Adrenal gland (tissue), 5 donors: ENCODE measurements at regions not wholly inside any gene's neighbourhood (a gene's known extent, or its start where the extent isn't known, plus 50 kb on each side); places are given as distances from the start of the nearest gene placed in this dataset.

ENCODE experiments used
- POLR2A ChIP-seq, 2 donors: fragments of 450-650 bp; IDR thresholded peaks; one replicate each; pipeline ENCODE4 v1.6.1; 2017; ENCODE audit warnings: antibody characterized with exemption in 2 of 2, mild to moderate bottlenecking in 2 of 2, moderate library complexity in 1 of 2
- TF ChIP-seq, protein P1 (sequence below), 6 experiments: fragments of 450-650 bp in 4 of 6; fragments of 200-600 bp in 2 of 6; sonication (generic) in 1 of 6; IDR thresholded peaks; 1 replicate in 5 of 6; 2 replicates in 1 of 6; pipeline versions ENCODE4 v1.5.1 to v1.8.0; 2016 to 2021; ENCODE audit warnings: antibody characterized with exemption in 6 of 6, mild to moderate bottlenecking in 2 of 6, moderate library complexity in 1 of 6
- donor health status: DM: no; HTN: no; CAD: no.

DNA sequence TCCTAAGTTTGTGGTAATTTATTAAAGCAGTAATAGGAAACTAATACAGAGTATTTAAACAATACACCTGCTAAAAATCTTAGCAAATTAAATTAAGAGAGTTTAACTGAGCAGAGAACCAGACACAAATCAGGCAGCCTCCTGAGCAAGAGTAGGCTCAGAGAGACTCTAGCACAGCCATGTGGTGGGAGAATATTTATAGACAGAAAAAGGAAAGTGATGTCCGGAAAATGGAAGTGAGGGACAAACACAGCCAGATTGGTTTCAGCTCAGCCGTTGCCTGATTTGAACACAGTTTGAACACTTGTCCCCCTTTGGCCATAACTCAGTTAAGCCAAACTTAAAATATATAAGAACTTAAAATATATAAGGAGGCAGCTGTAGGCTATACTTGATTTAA, 192.6 kb upstream of the PSMD7 start:
- TF ChIP-seq POLR2A (IDR thresholded peaks at IDR 0.05): no peak
- TF ChIP-seq, protein P1, sequence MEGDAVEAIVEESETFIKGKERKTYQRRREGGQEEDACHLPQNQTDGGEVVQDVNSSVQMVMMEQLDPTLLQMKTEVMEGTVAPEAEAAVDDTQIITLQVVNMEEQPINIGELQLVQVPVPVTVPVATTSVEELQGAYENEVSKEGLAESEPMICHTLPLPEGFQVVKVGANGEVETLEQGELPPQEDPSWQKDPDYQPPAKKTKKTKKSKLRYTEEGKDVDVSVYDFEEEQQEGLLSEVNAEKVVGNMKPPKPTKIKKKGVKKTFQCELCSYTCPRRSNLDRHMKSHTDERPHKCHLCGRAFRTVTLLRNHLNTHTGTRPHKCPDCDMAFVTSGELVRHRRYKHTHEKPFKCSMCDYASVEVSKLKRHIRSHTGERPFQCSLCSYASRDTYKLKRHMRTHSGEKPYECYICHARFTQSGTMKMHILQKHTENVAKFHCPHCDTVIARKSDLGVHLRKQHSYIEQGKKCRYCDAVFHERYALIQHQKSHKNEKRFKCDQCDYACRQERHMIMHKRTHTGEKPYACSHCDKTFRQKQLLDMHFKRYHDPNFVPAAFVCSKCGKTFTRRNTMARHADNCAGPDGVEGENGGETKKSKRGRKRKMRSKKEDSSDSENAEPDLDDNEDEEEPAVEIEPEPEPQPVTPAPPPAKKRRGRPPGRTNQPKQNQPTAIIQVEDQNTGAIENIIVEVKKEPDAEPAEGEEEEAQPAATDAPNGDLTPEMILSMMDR (IDR thresholded peaks at IDR 0.05): no peak
